Mucosa of descending colon (tissue), 3 donors: ENCODE measurements at regions not wholly inside any gene's neighbourhood (a gene's known extent, or its start where the extent isn't known, plus 50 kb on each side); places are given as distances from the start of the nearest gene placed in this dataset.

ENCODE experiments used
- ATAC-seq: fragments of 200-7000 bp; cut with Tn5 transposase; one replicate; pipeline ENCODE4 v1.9.1; 2020; ENCODE audit warnings: mild to moderate bottlenecking, moderate library complexity
- DNase-seq, 3 donors: peaks; one replicate each; pipeline ENCODE4 v3.0.0-alpha.2; 2020
- H3K36me3 ChIP-seq: fragments of 200-600 bp; one replicate; pipeline ENCODE4 v1.8.0; 2021; ENCODE audit warnings: low read depth, mild to moderate bottlenecking
- H3K4me1 ChIP-seq: fragments of 200-600 bp; one replicate; pipeline ENCODE4 v1.8.0; 2021; ENCODE audit warnings: low read depth, mild to moderate bottlenecking
- H3K4me3 ChIP-seq: fragments of 200-600 bp; one replicate; pipeline ENCODE4 v1.8.0; 2021; ENCODE audit warnings: mild to moderate bottlenecking
- H3K9me3 ChIP-seq: fragments of 200-600 bp; one replicate; pipeline ENCODE4 v1.8.0; 2021; ENCODE audit warnings: mild to moderate bottlenecking
- intact Hi-C, 2 donors: fragments of 100-400 bp; cut with DNase I in 1 of 2; cut with micrococcal nuclease in 1 of 2; formaldehyde crosslinking; loops; one replicate each; pipeline versions ENCODE4 v1.11.0 to v1.11.1; 2022; cut with DNase I, micrococcal nuclease
- TF ChIP-seq, protein P1 (sequence below): fragments of 200-600 bp; IDR thresholded peaks from one replicate; pipeline ENCODE4 v1.8.0; 2022; ENCODE audit warnings: antibody characterized with exemption, mild to moderate bottlenecking
- donor health status: DM: no; HTN: no; CAD: no; lungs with moderate emphysema.
- donor health status: DM: no; HTN: no; CAD: no.
- donor health status: DM: no; HTN: yes; CAD: no.

DNA sequence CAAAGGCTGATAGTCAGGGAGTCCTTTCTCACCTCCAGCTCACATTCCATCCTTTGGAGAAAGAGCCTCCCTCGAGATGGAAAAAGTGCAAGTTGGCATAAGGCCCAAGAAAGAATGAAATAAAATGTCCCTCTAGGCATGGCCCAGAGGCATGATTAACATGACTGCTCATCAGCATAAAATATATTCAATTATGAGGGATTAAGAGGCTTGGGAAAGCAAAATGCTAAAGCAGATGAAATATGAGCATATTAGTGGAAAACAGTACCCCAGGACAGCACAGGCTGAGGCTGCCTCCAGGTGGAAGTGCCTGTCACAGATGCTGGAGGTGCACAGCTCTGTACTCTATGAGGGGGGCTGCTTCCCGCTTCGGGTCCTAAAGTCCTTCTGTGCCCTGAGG is 347.8 kb upstream of the PLET1 start:
- no peak overlapping the region for H3K4me3 ChIP-seq
- H3K36me3 ChIP-seq = no peaks in the 10 kb centered on the region
- TF ChIP-seq, protein P1, sequence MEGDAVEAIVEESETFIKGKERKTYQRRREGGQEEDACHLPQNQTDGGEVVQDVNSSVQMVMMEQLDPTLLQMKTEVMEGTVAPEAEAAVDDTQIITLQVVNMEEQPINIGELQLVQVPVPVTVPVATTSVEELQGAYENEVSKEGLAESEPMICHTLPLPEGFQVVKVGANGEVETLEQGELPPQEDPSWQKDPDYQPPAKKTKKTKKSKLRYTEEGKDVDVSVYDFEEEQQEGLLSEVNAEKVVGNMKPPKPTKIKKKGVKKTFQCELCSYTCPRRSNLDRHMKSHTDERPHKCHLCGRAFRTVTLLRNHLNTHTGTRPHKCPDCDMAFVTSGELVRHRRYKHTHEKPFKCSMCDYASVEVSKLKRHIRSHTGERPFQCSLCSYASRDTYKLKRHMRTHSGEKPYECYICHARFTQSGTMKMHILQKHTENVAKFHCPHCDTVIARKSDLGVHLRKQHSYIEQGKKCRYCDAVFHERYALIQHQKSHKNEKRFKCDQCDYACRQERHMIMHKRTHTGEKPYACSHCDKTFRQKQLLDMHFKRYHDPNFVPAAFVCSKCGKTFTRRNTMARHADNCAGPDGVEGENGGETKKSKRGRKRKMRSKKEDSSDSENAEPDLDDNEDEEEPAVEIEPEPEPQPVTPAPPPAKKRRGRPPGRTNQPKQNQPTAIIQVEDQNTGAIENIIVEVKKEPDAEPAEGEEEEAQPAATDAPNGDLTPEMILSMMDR = no peak
- H3K4me1 ChIP-seq = no peaks in the 10 kb centered on the region
- ATAC-seq (no peak), DNase-seq (no peak)
- intact Hi-C loops = no loop called here
- no peaks in the 10 kb centered on the region for H3K9me3 ChIP-seq

DNA sequence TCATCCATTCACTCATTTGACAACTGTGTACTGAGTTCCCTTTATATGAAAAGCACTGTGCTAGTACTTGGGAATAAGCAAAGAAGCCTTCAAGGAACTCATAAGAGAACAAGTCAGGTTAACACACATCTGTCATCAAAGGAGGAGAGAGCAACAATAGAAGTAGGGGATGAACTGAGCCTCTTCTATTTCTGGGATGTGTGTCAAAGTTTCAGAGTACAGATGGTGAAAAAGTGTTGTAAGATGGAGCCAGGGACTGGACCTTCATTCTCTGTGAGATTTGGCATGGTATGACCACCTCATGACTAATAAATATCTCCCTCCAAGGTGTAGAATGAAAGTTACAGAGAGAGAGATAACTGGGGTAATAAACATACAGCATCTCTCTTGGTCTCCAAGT is 349.8 kb upstream of the PLET1 start:
- no peak for ATAC-seq
- Histone ChIP-seq H3K4me3 (no peak overlapping the region), H3K4me1 (no peaks in the 10 kb centered on the region), H3K9me3 (no peaks in the 10 kb centered on the region), H3K36me3 (no peaks in the 10 kb centered on the region)
- DNase-seq = no peak
- TF ChIP-seq, protein P1 = no peak
- intact Hi-C loops = no loop called here

DNA sequence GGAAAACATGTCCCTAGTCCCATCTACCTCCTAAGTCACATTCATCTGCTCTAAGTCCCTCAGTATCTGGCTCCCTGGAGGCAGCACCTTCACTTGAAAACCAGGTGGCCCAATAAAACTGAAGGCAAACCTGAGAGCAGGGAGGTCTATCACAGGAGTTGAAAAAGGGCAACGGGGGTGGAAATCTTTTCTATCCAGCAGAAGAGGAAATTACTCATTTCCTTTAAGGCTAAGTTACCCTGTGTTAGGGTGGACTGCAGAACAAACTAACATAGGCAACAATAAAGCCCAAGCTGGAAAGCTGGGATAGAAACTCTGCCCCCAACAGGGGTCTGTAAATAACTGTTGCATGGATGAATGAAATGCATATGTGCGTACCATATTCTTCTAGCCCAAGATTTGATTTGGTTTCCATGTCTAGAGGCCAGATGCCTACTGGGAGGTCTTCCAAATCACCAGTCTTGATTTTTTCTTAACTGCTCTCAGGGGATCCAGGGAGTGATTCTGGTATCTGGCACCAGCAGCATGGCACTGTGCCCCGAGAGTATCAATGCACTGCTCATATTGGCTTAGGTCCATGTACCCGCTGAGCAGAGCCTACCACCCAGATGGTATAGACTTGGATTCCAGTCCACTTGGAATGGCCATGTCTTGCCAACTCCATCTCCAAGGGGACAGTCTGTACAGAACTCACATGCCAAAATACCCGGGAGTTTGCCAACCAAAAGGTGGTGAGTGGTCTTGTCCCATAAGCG is 350.0 kb upstream of the NCAM1 start:
- TF ChIP-seq, protein P1 = no peak
- DNase-seq (no peak), ATAC-seq (no peak)
- Histone ChIP-seq H3K4me3 (no peak overlapping the region), H3K36me3 (no peaks in the 10 kb centered on the region), H3K4me1 (no peaks in the 10 kb centered on the region), H3K9me3 (no peaks in the 10 kb centered on the region)
- intact Hi-C loops = no loop called here

DNA sequence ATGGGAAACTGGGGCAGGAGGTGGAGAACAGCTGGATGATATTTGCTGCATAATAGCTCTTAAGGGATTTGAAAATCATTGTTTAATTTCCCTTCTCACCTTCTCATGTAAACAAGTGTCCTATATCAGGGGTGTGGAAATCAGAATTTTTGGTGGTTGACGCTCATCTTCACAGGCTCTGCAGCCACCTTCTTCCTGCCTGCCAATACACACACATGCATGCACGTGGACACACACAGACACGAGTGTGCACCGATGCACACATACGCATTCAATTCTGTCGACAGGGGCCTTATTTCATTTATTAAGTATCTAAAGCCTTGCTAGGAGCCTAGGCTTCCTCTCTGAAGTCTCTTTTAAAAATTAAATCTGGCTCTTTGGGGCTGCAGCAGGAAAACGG is 349.4 kb upstream of the NCAM1 start:
- intact Hi-C loops = no loop called here
- no peak for DNase-seq
- no peaks in the 10 kb centered on the region for H3K4me1 ChIP-seq
- TF ChIP-seq, protein P1 = no peak
- no peak overlapping the region for H3K4me3 ChIP-seq
- H3K9me3 ChIP-seq = no peaks in the 10 kb centered on the region
- no peak for ATAC-seq
- no peaks in the 10 kb centered on the region for H3K36me3 ChIP-seq

DNA sequence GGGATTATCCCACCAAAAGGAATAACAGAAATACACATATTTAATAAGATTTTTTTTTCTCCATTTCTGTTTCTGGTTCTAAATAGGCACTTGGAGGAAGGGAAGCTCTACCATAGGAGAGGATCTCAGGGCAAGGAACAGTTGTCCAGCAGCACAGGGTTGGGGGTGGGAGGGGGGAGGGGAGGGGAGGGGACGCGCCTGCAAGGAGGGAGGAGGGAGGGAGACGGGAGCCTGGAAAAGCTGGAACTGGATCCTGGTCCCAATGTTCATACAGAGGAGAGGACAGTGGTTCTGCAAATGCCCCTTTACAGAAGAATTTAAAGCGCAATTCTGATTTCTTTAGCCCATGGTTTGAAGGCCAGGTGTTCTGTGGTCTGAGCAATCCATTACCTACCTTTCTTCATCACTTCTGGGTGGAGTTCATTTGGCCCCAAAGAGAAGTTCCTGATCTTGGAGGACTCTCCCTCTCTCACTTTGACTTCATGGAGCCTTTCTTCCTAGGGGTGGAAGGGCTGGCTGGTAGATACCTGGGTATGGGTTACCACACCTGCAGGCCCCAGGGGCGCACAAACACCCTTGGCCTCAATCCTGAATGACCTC is 348.9 kb upstream of the NCAM1 start:
- H3K4me3 ChIP-seq = no peak overlapping the region

More for the DNA sequence above, 348.9 kb upstream of the NCAM1 start:
- intact Hi-C loops = no loop called here
- TF ChIP-seq, protein P1 = no peak
- ATAC-seq (no peak), DNase-seq (no peak)
- Histone ChIP-seq H3K36me3 (no peaks in the 10 kb centered on the region), H3K4me1 (no peaks in the 10 kb centered on the region), H3K9me3 (no peaks in the 10 kb centered on the region)
